HG03432 (cell line): ENCODE measurements at regions not wholly inside any gene's neighbourhood (a gene's known extent, or its start where the extent isn't known, plus 50 kb on each side); places are given as distances from the start of the nearest gene placed in this dataset.

ENCODE experiments used
- ATAC-seq: cut with Tn5 transposase; IDR thresholded peaks from one replicate; pipeline ENCODE4 v1.9.1; 2021; ENCODE audit warnings: mild to moderate bottlenecking, moderate library complexity; ENCODE audit not compliant: unreplicated experiment

- ATAC-seq: no peak
These were observed 156.1 kb downstream of the MRPL14 start for GRCh38 chr6:43970913-43971775.

- no peak for ATAC-seq
These were observed 157.0 kb downstream of the MRPL14 start for GRCh38 chr6:43970068-43970912.

- no peak for ATAC-seq
These were observed 157.9 kb downstream of the MRPL14 start for GRCh38 chr6:43969158-43969981.

GRCh38 chr6:43968110-43968965 is 158.9 kb downstream of the MRPL14 start:
- ATAC-seq: no peak

- ATAC-seq: no peak
These were observed 159.5 kb downstream of the MRPL14 start for GRCh38 chr6:43967719-43968091.

GRCh38 chr6:43966853-43967718 is 160.2 kb downstream of the MRPL14 start:
- ATAC-seq: no peak

- ATAC-seq: no peak
These were observed 160.9 kb downstream of the MRPL14 start for GRCh38 chr6:43966374-43966658.

GRCh38 chr6:43965628-43966373 is 161.5 kb downstream of the MRPL14 start:
- no peak for ATAC-seq

- ATAC-seq: no peak
These were observed 162.3 kb downstream of the MRPL14 start for GRCh38 chr6:43964659-43965570.

GRCh38 chr6:43963877-43964658 is 163.2 kb downstream of the MRPL14 start:
- no peak for ATAC-seq

- no peak for ATAC-seq
These were observed 164.0 kb downstream of the MRPL14 start for GRCh38 chr6:43963203-43963602.

- ATAC-seq: no peak
These were observed 164.8 kb downstream of the MRPL14 start for GRCh38 chr6:43962458-43962857.

- no peak for ATAC-seq
These were observed 170.0 kb downstream of the MRPL14 start for GRCh38 chr6:43957273-43957672.

GRCh38 chr6:43956478-43956877 is 170.8 kb downstream of the MRPL14 start:
- ATAC-seq: no peak

- no peak for ATAC-seq
These were observed 172.7 kb downstream of the MRPL14 start for GRCh38 chr6:43954311-43955131.

GRCh38 chr6:43953794-43954310 is 173.4 kb downstream of the MRPL14 start:
- ATAC-seq: no peak
